ENCODE measurements at regions not wholly inside any gene's neighbourhood (a gene's known extent, or its start where the extent isn't known, plus 50 kb on each side); places are given as distances from the start of the nearest gene placed in this dataset.

DNA sequence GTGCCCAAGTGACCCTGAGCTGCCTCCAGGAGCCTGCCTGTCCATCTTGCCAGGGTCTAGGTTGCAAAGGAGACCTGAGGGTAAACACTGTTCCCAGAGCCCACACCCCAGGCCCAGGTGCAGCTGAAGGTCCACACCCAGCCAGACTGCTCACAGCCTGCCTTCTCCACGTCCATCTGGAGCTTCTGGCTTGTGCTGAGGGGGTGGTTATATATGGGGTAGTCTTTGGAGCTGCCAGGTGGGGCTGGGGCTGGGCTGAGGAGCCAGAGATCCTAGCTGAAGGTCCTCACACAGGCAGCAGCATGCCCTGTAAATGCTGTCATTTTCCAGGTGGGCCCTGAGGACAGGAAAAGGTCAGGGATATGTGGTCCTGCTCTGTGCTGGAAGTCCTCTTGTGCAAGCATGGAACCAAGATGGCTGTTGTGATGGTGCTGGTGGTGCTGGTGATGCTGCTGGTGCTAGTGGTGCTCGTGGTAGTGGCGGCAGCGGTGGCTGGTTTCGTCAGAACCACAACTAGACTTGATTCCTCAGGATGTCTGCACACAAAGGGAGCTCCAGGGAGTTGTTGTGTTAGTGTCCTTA, 182.7 kb downstream of the MATN1 start:
- Histone ChIP-seq H3K4me1 (ENCODE audit: control insufficient read depth, insufficient read depth, low read length) (no peaks in the 10 kb centered on the region), H3K27ac (ENCODE audit: low read length) (no peak overlapping the region), H3K9me3 (ENCODE audit: control insufficient read depth, insufficient read depth, low read length) (no peaks in the 10 kb centered on the region), H3K27me3 (ENCODE audit: control insufficient read depth, insufficient read depth, low read length) (no peaks in the 10 kb centered on the region), H3K36me3 (ENCODE audit: control insufficient read depth, insufficient read depth, low read length) (no peaks in the 10 kb centered on the region), H3K4me3 (ENCODE audit: low read length) (no peak overlapping the region)
- no CpG with 5 or more reads among the region's 5 CpGs for WGBS (ENCODE audit: insufficient coverage, insufficient read length)
- DNase-seq (ENCODE audit: low read depth, low spot score): no peak

DNA sequence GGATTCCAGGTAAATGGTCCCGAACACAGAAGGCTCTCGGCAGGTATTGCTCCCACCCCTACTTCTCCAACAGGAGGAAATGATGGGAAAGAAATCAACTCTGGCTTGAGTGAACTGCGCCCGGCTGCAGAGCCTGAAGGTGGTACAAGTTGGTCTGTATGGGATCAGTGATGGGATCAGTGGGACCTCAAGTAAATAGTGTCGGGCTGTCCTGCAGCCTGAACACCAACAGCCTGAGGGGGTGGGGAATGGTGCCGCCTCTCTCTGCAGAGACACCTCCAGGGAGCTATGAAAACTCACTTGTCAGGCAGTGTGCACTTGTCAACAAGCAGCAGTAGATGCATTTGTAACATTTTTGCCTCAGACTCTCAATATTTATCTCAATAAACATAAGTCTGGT, 183.5 kb downstream of the MATN1 start:
- no CpG with 5 or more reads among the region's 6 CpGs for WGBS (ENCODE audit: insufficient coverage, insufficient read length)
- DNase-seq (ENCODE audit: low read depth, low spot score): no peak
- no peaks in the 10 kb centered on the region for H3K9me3 ChIP-seq (ENCODE audit: control insufficient read depth, insufficient read depth, low read length)
- no peaks in the 10 kb centered on the region for H3K36me3 ChIP-seq (ENCODE audit: control insufficient read depth, insufficient read depth, low read length)
- H3K4me1 ChIP-seq (ENCODE audit: control insufficient read depth, insufficient read depth, low read length): no peaks in the 10 kb centered on the region
- no peak overlapping the region for H3K27ac ChIP-seq (ENCODE audit: low read length)
- H3K27me3 ChIP-seq (ENCODE audit: control insufficient read depth, insufficient read depth, low read length): no peaks in the 10 kb centered on the region
- H3K4me3 ChIP-seq (ENCODE audit: low read length): no peak overlapping the region

DNA sequence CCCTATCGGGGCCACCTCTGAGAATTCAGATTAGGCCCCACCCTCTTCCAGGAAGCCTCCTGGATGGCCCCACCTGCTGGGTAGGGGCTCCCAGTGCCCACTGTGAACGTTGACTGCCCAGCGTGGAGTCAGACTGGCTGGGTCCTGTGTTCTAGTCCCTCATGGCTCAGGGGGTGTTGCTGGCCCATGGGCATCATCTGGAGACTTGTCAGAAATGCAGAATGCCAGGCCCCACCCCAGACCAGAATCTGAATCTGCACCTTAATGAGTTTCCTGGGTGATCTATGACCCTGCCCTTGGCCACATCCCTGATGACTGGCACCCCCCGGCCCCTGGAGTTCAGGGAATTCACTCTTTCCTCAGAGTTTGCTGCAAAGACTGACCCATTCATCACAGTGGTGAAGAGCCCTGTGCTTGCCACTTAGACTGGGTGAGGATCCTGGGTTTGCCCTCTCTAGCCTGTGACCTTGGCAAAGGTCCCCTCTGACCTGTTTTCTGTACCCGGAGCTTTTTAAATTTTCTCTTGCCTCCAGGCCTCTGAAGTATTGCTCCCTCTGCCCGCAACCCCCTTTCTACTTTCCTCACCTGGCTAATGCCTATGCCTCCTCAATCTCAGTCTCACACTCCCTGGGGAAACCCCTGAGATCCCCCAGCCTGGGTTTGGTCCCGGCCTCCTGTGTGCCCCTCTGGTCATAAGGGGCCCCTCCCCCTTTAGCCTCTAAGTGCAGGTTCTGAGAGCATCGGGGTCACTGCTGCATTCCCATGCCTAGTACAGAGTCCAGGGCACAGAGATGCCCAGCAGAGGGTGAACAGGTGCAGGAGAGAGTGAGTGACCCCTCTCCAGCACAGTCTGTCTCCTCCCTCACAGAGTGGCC, 184.2 kb downstream of the MATN1 start:
- no CpG with 5 or more reads among the region's 8 CpGs for WGBS (ENCODE audit: insufficient coverage, insufficient read length)
- no peaks in the 10 kb centered on the region for H3K36me3 ChIP-seq (ENCODE audit: control insufficient read depth, insufficient read depth, low read length)
- DNase-seq (ENCODE audit: low read depth, low spot score): no peak
- H3K4me3 ChIP-seq (ENCODE audit: low read length): no peak overlapping the region
- no peaks in the 10 kb centered on the region for H3K4me1 ChIP-seq (ENCODE audit: control insufficient read depth, insufficient read depth, low read length)
- no peak overlapping the region for H3K27ac ChIP-seq (ENCODE audit: low read length)
- H3K27me3 ChIP-seq (ENCODE audit: control insufficient read depth, insufficient read depth, low read length): no peaks in the 10 kb centered on the region
- no peaks in the 10 kb centered on the region for H3K9me3 ChIP-seq (ENCODE audit: control insufficient read depth, insufficient read depth, low read length)

- H3K4me3 ChIP-seq (ENCODE audit: low read length): no peak overlapping the region
- WGBS (ENCODE audit: insufficient coverage, insufficient read length): no CpG with 5 or more reads among the region's 12 CpGs
Observed at GRCh38 chr1:30538226-30538992, 185.0 kb downstream of the MATN1 start.

DNA sequence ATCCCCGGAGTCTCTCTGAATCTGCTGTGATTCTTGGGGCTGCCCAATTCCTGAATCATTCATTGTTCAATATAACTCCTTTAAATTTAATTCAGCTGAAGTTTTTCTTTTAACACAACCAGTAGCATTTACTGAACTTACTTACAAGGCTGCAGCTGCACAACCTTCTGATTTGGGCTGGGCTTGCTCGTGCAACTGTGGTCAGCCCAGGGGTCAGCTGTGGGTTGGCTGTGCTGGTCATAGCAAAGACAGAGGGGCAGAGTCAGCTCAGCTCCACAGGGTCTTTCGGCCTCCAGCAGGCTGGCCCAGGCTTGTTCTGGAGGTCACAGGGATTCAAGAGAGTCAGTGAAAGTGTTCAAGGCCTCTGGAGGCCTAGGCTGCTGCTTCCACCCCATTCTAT, 186.1 kb downstream of the MATN1 start:
- H3K9me3 ChIP-seq (ENCODE audit: control insufficient read depth, insufficient read depth, low read length): no peaks in the 10 kb centered on the region
- H3K4me1 ChIP-seq (ENCODE audit: control insufficient read depth, insufficient read depth, low read length): no peaks in the 10 kb centered on the region
- H3K27me3 ChIP-seq (ENCODE audit: control insufficient read depth, insufficient read depth, low read length): no peaks in the 10 kb centered on the region
- no peak overlapping the region for H3K27ac ChIP-seq (ENCODE audit: low read length)
- no CpG with 5 or more reads among the region's 3 CpGs for WGBS (ENCODE audit: insufficient coverage, insufficient read length)
- DNase-seq (ENCODE audit: low read depth, low spot score): no peak
- no peak overlapping the region for H3K4me3 ChIP-seq (ENCODE audit: low read length)
- H3K36me3 ChIP-seq (ENCODE audit: control insufficient read depth, insufficient read depth, low read length): no peaks in the 10 kb centered on the region

More at GRCh38 chr1:30538226-30538992, 185.0 kb downstream of the MATN1 start:
- Histone ChIP-seq H3K27me3 (ENCODE audit: control insufficient read depth, insufficient read depth, low read length) (no peaks in the 10 kb centered on the region), H3K36me3 (ENCODE audit: control insufficient read depth, insufficient read depth, low read length) (no peaks in the 10 kb centered on the region), H3K4me1 (ENCODE audit: control insufficient read depth, insufficient read depth, low read length) (no peaks in the 10 kb centered on the region), H3K27ac (ENCODE audit: low read length) (no peak overlapping the region), H3K9me3 (ENCODE audit: control insufficient read depth, insufficient read depth, low read length) (no peaks in the 10 kb centered on the region)
- no peak for DNase-seq (ENCODE audit: low read depth, low spot score)

DNA sequence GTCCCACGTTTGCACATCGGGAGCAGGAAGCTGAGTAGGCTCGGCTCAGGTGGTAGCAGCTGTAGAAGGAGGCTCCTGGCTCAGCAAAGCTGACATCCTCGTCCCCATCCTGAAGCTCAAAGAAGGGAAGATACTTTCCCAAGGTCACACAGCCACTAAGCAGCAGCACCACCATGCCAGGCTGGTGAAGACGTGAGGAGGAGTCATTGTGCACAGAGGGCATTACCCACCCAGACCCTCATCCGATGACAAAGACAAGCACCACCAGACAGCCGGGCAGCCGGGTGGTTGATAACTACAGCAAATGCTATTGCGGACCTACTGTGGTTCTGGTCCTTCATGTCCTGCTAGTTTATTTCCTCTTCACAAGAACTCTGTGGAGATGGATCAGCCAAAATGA, 186.9 kb downstream of the MATN1 start:
- no peak for DNase-seq (ENCODE audit: low read depth, low spot score)
- no peak overlapping the region for H3K27ac ChIP-seq (ENCODE audit: low read length)
- no peaks in the 10 kb centered on the region for H3K27me3 ChIP-seq (ENCODE audit: control insufficient read depth, insufficient read depth, low read length)
- no peak overlapping the region for H3K4me3 ChIP-seq (ENCODE audit: low read length)
- no peaks in the 10 kb centered on the region for H3K36me3 ChIP-seq (ENCODE audit: control insufficient read depth, insufficient read depth, low read length)
- H3K4me1 ChIP-seq (ENCODE audit: control insufficient read depth, insufficient read depth, low read length): no peaks in the 10 kb centered on the region
- no CpG with 5 or more reads among the region's 9 CpGs for WGBS (ENCODE audit: insufficient coverage, insufficient read length)
- H3K9me3 ChIP-seq (ENCODE audit: control insufficient read depth, insufficient read depth, low read length): no peaks in the 10 kb centered on the region

DNA sequence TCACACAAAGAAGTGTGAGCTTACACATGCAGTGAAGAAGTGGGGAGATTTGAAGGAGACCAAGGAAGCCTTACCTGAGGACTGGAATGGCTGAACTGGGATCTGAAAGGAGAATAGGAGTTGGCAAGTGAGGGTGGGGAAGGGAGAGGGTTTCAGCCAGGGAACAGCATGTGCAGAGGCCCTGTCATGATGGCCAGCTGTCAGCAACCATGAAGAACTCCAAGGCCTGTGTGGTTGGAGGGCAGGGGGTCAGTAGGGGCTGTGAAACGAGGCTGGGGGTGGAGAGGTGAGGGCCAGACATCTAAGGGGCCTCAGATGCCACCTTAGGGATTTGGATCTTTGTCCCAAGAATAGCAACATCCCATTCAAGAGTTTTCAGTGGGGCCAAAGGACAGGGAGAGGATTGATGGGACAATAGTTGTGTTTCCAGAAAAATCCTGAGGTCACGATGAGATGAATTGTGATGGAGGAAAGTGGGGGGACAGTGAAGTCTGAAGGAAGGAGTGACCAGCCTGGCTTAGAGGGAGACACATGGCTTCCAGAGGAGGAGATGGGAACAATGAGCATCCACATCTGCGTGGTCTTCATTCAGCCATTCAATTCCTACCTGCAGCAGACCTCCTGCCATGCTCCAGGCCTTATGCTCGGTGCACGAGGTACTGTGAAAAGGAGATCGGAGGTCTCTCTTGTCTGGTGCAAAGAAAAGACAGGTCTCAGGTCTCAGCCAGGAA, 187.6 kb downstream of the MATN1 start:
- Histone ChIP-seq H3K4me1 (ENCODE audit: control insufficient read depth, insufficient read depth, low read length) (no peaks in the 10 kb centered on the region), H3K27ac (ENCODE audit: low read length) (no peak overlapping the region), H3K27me3 (ENCODE audit: control insufficient read depth, insufficient read depth, low read length) (no peaks in the 10 kb centered on the region), H3K36me3 (ENCODE audit: control insufficient read depth, insufficient read depth, low read length) (no peaks in the 10 kb centered on the region), H3K4me3 (ENCODE audit: low read length) (no peak overlapping the region), H3K9me3 (ENCODE audit: control insufficient read depth, insufficient read depth, low read length) (no peaks in the 10 kb centered on the region)
- no peak for DNase-seq (ENCODE audit: low read depth, low spot score)
- no CpG with 5 or more reads among the region's 6 CpGs for WGBS (ENCODE audit: insufficient coverage, insufficient read length)

GRCh38 chr1:30534551-30534940, 188.8 kb downstream of the MATN1 start:
- Histone ChIP-seq H3K4me1 (ENCODE audit: control insufficient read depth, insufficient read depth, low read length) (no peaks in the 10 kb centered on the region), H3K36me3 (ENCODE audit: control insufficient read depth, insufficient read depth, low read length) (no peaks in the 10 kb centered on the region), H3K27me3 (ENCODE audit: control insufficient read depth, insufficient read depth, low read length) (no peaks in the 10 kb centered on the region), H3K4me3 (ENCODE audit: low read length) (no peak overlapping the region), H3K27ac (ENCODE audit: low read length) (no peak overlapping the region), H3K9me3 (ENCODE audit: control insufficient read depth, insufficient read depth, low read length) (no peaks in the 10 kb centered on the region)
- no peak for DNase-seq (ENCODE audit: low read depth, low spot score)
- no CpG with 5 or more reads among the region's 3 CpGs for WGBS (ENCODE audit: insufficient coverage, insufficient read length)

- no CpG with 5 or more reads among the region's 6 CpGs for WGBS (ENCODE audit: insufficient coverage, insufficient read length)
Observed at GRCh38 chr1:30533796-30534550, 189.4 kb downstream of the MATN1 start.

More at GRCh38 chr1:30533796-30534550, 189.4 kb downstream of the MATN1 start:
- Histone ChIP-seq H3K9me3 (ENCODE audit: control insufficient read depth, insufficient read depth, low read length) (no peaks in the 10 kb centered on the region), H3K36me3 (ENCODE audit: control insufficient read depth, insufficient read depth, low read length) (no peaks in the 10 kb centered on the region), H3K27ac (ENCODE audit: low read length) (no peak overlapping the region), H3K27me3 (ENCODE audit: control insufficient read depth, insufficient read depth, low read length) (no peaks in the 10 kb centered on the region), H3K4me3 (ENCODE audit: low read length) (no peak overlapping the region), H3K4me1 (ENCODE audit: control insufficient read depth, insufficient read depth, low read length) (no peaks in the 10 kb centered on the region)
- no peak for DNase-seq (ENCODE audit: low read depth, low spot score)
